IPS-NIHi7 (cell line): ENCODE measurements at regions not wholly inside any gene's neighbourhood (a gene's known extent, or its start where the extent isn't known, plus 50 kb on each side); places are given as distances from the start of the nearest gene placed in this dataset.
"Not testable (repeated sequence)": the region's sequence is repeated elsewhere in the genome, so short reads cannot be mapped to it uniquely, and the experiment has no call there.

Source experiments
- DNase-seq: peaks from one replicate; pipeline ENCODE4 v3.0.0; 2012; ENCODE audit warnings: mixed read lengths; ENCODE audit errors: extremely low spot score

GRCh38 chr9:84054341-84055010 is 73.9 kb downstream of the RMI1 start:
- no peak for DNase-seq

GRCh38 chr9:84057662-84058061 is 77.1 kb downstream of the RMI1 start:
- DNase-seq = no peak

DNA sequence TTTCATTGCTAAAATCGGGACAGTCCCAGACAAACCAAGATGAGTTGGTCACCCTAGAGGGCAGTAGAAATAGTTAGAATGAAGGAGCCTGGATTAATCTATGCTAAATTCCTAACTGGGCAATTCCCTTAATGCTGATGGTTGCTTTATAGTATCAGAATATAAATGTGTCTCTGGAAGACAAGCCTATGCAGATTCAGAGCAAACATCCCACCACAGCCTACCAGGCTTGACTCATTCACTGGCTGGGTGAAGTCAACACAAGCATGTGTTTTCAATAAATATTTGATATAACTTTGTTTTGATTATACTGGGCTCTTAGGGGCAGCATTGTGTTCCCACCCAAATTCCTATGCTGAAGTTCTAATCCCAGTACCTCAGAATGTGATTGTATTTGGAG is 79.3 kb downstream of the RMI1 start:
- DNase-seq = no peak

- DNase-seq = no peak
Measured at GRCh38 chr9:84061613-84062193, 81.1 kb downstream of the RMI1 start.

GRCh38 chr9:84062538-84062937 is 81.9 kb downstream of the RMI1 start:
- no peak for DNase-seq

GRCh38 chr9:84067821-84068220 is 87.2 kb downstream of the RMI1 start:
- DNase-seq = no peak

DNA sequence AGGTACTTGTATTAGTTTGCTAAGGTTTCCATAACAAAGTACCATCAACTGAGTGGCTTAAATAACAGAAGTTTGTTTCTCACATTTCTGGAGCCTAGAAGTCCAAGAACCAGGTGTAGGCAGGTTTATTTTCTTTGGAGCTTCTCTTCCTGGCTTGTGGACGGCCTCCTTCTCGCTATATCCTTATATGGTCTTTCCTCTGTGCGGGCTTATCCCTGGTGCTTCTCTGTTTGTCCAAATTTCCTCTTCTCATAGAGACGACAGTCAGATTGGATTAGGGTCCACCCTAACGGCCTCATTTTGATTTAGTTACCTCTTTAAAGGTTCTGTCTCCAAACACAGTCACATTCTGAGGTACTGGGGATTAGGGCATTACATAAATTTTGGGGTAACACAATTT is 88.3 kb downstream of the RMI1 start:
- DNase-seq = no peak

DNA sequence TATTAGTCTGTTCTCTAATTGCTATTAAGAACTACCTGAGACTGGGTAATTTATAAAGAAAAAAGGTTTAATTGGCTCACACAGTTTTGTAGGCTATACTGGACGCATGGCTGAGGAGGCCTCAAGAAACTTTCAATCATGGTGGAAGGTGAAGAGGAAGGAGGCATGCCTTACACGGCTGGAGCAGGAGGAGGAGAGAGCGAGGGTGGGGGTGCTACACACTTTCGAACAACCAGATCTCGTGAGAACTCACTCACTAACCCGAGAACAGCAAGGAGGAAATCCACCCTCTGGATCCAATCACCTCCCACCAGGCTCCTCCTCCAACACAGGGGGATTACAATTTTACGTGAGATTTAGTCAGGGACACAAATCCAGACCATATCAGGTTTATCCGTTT is 90.0 kb downstream of the RMI1 start:
- DNase-seq = no peak

- no peak for DNase-seq
Measured at GRCh38 chr9:84072621-84073180, 92.1 kb downstream of the RMI1 start.

GRCh38 chr9:84075004-84075403 is 94.4 kb downstream of the RMI1 start:
- no peak for DNase-seq

DNA sequence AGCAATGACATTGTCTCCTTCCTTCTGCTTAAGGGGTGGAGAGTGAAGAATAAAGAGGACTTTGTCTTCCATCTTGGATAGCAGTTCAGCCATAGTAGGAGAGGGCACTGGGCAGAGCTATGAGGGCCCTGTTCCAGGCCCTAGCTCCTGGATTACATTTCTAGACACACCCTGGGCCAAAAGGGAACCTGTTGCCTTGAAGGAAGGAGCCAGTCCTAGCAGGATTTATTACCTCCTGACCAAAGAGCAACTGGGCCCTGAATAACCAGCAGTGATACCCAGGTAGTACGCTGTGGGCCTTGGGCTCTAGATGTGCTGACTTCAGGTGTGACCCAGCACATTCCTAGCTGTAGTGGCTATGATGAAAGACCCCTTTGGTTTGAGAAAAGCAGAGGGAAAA is 95.8 kb downstream of the RMI1 start:
- DNase-seq = no peak

DNA sequence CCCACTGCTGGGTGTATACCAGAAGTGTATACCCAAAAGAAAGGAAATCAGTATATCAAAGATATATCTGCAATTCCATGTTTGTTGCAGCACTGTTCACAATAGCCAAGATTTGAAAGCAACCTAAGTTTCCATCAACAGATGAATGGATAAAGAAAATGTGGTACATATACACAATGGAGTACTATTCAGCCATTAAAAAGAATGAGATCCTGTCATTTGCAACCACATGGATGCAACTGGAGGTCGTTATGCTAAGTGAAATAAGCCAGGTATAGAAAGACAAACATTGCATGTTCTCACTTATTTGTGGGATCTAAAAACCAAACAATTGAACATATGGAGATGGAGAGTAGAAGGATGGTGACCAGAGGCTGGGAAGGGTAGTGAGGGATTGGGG is 97.2 kb downstream of the RMI1 start:
- DNase-seq = not testable (repeated sequence)

GRCh38 chr9:84079994-84080393 is 99.4 kb downstream of the RMI1 start:
- DNase-seq = no peak

DNA sequence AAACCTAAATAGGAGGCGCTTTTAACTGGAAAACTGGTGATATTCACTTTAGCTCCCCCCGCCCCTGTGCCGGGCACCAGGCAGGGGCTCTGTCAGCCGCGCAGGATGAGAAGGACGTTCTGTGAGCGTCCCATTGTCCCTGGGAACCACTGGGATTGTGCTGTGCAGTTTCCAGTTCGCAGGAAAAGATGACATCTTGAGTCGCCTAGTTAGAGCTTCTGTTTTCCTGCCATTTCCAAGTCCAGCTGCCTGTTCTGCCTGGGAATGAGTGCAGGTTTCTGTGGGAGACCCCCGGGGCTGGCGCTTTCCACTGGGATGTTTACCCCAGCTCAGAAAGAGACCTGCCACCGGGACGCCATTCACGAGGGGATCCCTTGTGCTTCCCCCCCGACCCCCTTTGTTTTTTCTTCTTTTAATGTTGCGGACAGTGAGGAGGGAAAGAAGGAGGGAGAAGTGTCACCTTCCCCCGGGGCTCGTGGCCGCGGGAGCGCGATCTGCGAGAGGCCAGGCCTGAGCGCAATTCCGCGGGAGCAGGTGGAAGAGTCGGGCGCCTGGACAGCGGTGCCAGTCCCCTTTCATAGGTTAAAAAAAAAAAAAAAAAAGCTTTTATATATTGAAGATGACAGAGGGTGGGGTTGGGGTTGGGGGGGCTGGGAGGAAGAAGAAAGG is 121.5 kb downstream of the RMI1 start:
- peak; percentile 18 for DNase-seq

GRCh38 chr9:84103651-84104377 is 123.2 kb downstream of the RMI1 start:
- DNase-seq = no peak

DNA sequence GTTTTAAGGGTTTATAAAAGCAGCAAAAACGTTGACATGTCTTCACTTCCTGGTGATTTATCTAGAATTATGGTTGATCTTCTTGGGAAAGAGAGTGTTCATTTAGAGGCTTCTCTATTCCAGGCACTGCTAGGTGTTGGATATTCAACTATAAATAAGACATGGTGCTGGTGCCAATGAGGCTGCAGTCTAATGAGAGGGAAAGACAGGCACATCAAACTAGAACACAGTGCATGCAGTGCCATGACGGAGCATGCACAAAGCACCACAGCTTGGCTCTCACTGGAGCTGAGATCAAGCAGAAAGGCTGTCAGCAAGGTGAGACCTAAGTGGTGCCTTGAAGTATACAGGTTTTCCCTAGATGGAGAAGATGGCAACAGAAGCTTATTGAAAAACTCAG is 126.5 kb downstream of the RMI1 start:
- no peak for DNase-seq

DNA sequence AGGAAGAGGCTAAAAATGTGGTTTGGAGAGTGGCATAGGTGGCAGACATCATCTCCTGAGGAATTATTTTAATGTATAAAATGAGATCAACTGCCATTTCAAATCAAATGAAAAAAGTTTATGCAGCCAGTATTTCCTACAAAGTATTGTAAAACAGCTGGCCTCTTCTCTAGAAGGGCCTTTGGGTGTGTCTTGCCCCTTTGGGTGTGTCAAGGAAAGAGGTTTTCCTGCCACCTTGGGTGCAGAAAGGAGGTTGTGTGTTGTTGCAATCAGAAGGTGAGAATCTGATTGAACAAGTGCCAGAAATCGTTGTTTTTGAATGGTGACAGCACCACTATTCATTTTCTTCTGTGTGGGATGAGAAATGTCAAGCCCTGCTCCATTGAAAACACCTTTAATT is 127.4 kb downstream of the RMI1 start:
- DNase-seq = no peak

DNA sequence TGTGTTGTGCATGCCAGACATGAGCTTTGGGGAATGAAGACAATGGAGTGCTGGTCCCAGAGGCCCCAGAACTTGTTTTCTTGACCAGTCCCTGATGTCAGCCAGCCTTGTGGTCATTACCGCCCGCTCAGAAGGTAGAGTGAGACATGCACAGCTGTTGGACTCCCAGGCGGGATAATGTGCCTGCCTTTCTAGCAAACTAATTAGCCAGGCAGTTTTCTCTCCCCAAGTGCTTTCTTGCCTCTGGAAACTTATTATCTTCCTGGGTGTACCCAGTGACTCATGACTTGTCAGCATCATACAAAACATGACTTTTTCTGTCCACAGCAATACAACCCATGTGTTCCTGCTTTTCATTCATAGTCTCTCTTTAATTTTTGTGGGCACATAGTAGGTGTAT is 131.1 kb downstream of the RMI1 start:
- DNase-seq = no peak

DNA sequence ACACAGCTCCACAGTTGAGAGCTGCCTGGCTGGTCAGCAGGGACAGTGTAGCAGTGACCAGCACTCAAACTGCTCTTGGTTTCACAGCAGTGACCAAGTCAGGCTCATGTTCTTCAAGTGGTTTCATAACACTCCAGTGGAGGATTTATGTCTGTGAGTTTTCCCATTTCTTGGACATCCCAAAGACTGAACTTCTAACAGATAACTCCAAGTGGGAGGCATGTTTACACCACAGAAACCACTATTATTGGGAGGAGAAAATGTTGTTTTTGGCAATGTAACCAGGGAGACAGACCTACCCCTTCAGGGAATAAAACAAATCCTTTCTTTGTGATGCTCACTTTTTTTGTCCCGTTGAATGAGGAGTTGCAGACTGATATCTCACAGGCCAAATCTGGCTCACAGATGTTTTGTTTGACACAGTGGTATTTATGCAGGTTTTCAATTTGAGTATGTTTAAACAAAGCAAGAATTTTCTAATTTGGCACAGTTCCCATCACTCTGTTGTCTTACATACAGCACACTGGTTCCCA is 141.5 kb downstream of the RMI1 start:
- no peak for DNase-seq

GRCh38 chr9:84122572-84122971 is 142.0 kb downstream of the RMI1 start:
- no peak for DNase-seq

DNA sequence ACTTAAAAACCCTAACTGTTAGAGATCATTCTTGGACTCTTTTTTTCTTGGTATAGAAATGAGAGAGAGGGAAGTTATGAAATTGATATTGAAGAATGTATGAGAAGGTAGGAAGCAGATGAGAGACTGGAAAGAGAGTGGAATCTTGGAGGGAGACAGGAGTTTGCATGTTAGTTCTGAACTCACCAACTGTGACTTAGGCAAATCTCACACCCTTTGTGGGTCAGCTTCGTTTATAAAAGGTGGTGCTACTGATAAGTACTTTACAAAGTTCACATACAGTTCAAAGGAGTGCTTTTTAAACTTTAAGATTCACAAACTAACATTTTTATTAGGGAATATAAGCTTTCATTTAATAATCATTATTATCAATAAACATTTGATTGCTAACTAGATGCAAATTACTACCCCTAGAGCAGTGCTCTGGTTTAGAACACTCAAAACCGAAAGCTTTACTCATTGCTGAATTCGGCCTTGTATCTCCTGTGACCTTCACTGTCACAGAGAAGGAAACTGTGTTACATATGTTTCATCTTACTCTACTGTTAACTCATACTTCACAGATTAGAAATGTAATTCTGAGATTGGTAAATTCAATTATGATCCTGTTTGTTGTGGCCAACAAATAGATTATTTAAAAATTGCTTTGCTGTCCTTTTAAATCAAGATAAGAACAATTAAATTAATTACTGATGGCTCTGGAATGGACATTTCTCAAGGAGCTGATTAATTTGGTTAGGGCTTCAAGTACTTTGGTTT is 143.2 kb downstream of the RMI1 start:
- no peak for DNase-seq
